Mesodermal cell (in vitro differentiated cells): ENCODE measurements at regions not wholly inside any gene's neighbourhood (a gene's known extent, or its start where the extent isn't known, plus 50 kb on each side); places are given as distances from the start of the nearest gene placed in this dataset.
"Not testable (repeated sequence)": the region's sequence is repeated elsewhere in the genome, so short reads cannot be mapped to it uniquely, and the experiment has no call there.

Source experiments
- H3K27ac ChIP-seq: 2 replicates; pipeline ENCODE4 v1.7.0; 2013; ENCODE audit warnings: mild to moderate bottlenecking, low read depth, low read length, moderate library complexity; ENCODE audit not compliant: severe bottlenecking
- H3K36me3 ChIP-seq: 2 replicates; pipeline ENCODE4 v1.7.1; 2013; ENCODE audit warnings: mild to moderate bottlenecking, low read length, moderate library complexity; ENCODE audit not compliant: control insufficient read depth, insufficient read depth
- H3K4me1 ChIP-seq: one replicate; pipeline ENCODE4 v1.7.1; 2013; ENCODE audit warnings: mild to moderate bottlenecking, low read length; ENCODE audit not compliant: insufficient read depth, control insufficient read depth, poor library complexity, severe bottlenecking
- H3K4me3 ChIP-seq: 2 replicates; pipeline ENCODE4 v1.7.0; 2013; ENCODE audit warnings: low read length, control low read depth, mild to moderate bottlenecking; ENCODE audit not compliant: insufficient read depth, poor library complexity, severe bottlenecking; ENCODE audit errors: extremely low read depth
- H3K9me3 ChIP-seq: 2 replicates; pipeline ENCODE4 v1.7.1; 2013; ENCODE audit warnings: mild to moderate bottlenecking, low read length, moderate library complexity; ENCODE audit not compliant: control insufficient read depth
- WGBS, 2 experiments: methylation state at CpG; one replicate each; pipeline ENCODE4 v1.1.5; 2013; ENCODE audit warnings: missing lambda C conversion rate in 2 of 2; ENCODE audit not compliant: insufficient coverage in 2 of 2; 5-methylcytosine and 5-hydroxymethylcytosine counted together

GRCh38 chr20:7773511-7773910 is 166.7 kb downstream of the HAO1 start:
- 80 to 100% methylated on average over 1 to 2 of the region's 2 CpGs for WGBS, 2 experiments

GRCh38 chr20:7775072-7775471 is 165.2 kb downstream of the HAO1 start:
- Histone ChIP-seq H3K27ac (no peak overlapping the region), H3K36me3 (no peaks in the 10 kb centered on the region), H3K9me3 (peaks cover 14% of the 10 kb centered on the region), H3K4me3 (no peak overlapping the region), H3K4me1 (no peaks in the 10 kb centered on the region)
- 85 to 100% methylated on average over 1 to 2 of the region's 2 CpGs for WGBS, 2 experiments

More at GRCh38 chr20:7773511-7773910, 166.7 kb downstream of the HAO1 start:
- H3K9me3 ChIP-seq = peaks cover 14% of the 10 kb centered on the region
- no peaks in the 10 kb centered on the region for H3K36me3 ChIP-seq
- H3K4me1 ChIP-seq = no peaks in the 10 kb centered on the region
- H3K4me3 ChIP-seq = no peak overlapping the region
- H3K27ac ChIP-seq = no peak overlapping the region

- H3K27ac ChIP-seq = no peak overlapping the region
- 71% methylated on average over 1 of the region's 2 CpGs for WGBS, 2 experiments
Observed at GRCh38 chr20:7776148-7776547, 164.1 kb downstream of the HAO1 start.

GRCh38 chr20:7790189-7790588 is 150.1 kb downstream of the HAO1 start:
- Histone ChIP-seq H3K27ac (no peak overlapping the region), H3K4me1 (no peaks in the 10 kb centered on the region), H3K9me3 (no peaks in the 10 kb centered on the region), H3K36me3 (no peaks in the 10 kb centered on the region), H3K4me3 (no peak overlapping the region)
- 100% methylated on average over 1 of the region's 2 CpGs; no CpG with 5 or more reads in 1 of the 2 experiments for WGBS, 2 experiments

More at GRCh38 chr20:7776148-7776547, 164.1 kb downstream of the HAO1 start:
- Histone ChIP-seq H3K36me3 (no peaks in the 10 kb centered on the region), H3K4me3 (no peak overlapping the region), H3K9me3 (peaks cover 14% of the 10 kb centered on the region), H3K4me1 (no peaks in the 10 kb centered on the region)

- no peaks in the 10 kb centered on the region for H3K9me3 ChIP-seq
- no peaks in the 10 kb centered on the region for H3K4me1 ChIP-seq
- H3K36me3 ChIP-seq = no peaks in the 10 kb centered on the region
- H3K27ac ChIP-seq = no peak overlapping the region
- 87 to 97% methylated on average over 3 to 4 of the region's 4 CpGs for WGBS, 2 experiments
- no peak overlapping the region for H3K4me3 ChIP-seq
Observed at GRCh38 chr20:7792150-7792869, 147.9 kb downstream of the HAO1 start.

GRCh38 chr20:7798176-7798575 is 142.1 kb downstream of the HAO1 start:
- H3K36me3 ChIP-seq = no peaks in the 10 kb centered on the region
- H3K9me3 ChIP-seq = no peaks in the 10 kb centered on the region
- no peak overlapping the region for H3K4me3 ChIP-seq
- no peak overlapping the region for H3K27ac ChIP-seq
- no peaks in the 10 kb centered on the region for H3K4me1 ChIP-seq

GRCh38 chr20:7799862-7800261 is 140.4 kb downstream of the HAO1 start:
- 67 to 85% methylated on average over 1 of the region's 1 CpG for WGBS, 2 experiments
- no peak overlapping the region for H3K27ac ChIP-seq
- no peaks in the 10 kb centered on the region for H3K36me3 ChIP-seq
- no peaks in the 10 kb centered on the region for H3K4me1 ChIP-seq
- H3K4me3 ChIP-seq = no peak overlapping the region
- no peaks in the 10 kb centered on the region for H3K9me3 ChIP-seq

GRCh38 chr20:7803411-7804151 is 136.7 kb downstream of the HAO1 start:
- not testable (repeated sequence) for H3K9me3 ChIP-seq, H3K4me3 ChIP-seq, H3K36me3 ChIP-seq, H3K4me1 ChIP-seq, H3K27ac ChIP-seq
- WGBS, 2 experiments = 90 to 93% methylated on average over 25 to 41 of the region's 52 CpGs

- no peak overlapping the region for H3K4me3 ChIP-seq
- no peaks in the 10 kb centered on the region for H3K36me3 ChIP-seq
- WGBS, 2 experiments = 92% methylated on average over 3 of the region's 4 CpGs; no CpG with 5 or more reads in 1 of the 2 experiments
- no peaks in the 10 kb centered on the region for H3K4me1 ChIP-seq
- H3K9me3 ChIP-seq = peaks cover 5% of the 10 kb centered on the region
- H3K27ac ChIP-seq = no peak overlapping the region
Observed at GRCh38 chr20:7806831-7807230, 133.4 kb downstream of the HAO1 start.

- Histone ChIP-seq H3K36me3 (no peaks in the 10 kb centered on the region), H3K4me1 (no peaks in the 10 kb centered on the region), H3K27ac (no peak overlapping the region), H3K4me3 (no peak overlapping the region), H3K9me3 (no peaks in the 10 kb centered on the region)
- WGBS, 2 experiments = no CpG with 5 or more reads among the region's 1 CpG
Observed at GRCh38 chr20:7817286-7817685, 123.0 kb downstream of the HAO1 start.

- Histone ChIP-seq H3K36me3 (no peaks in the 10 kb centered on the region), H3K27ac (no peak overlapping the region), H3K4me3 (no peak overlapping the region), H3K4me1 (no peaks in the 10 kb centered on the region), H3K9me3 (no peaks in the 10 kb centered on the region)
- WGBS, 2 experiments = no CpG with 5 or more reads among the region's 1 CpG
Observed at GRCh38 chr20:7818477-7818876, 121.8 kb downstream of the HAO1 start.
